SH-SY5Y (cell line): ENCODE measurements at regions not wholly inside any gene's neighbourhood (a gene's known extent, or its start where the extent isn't known, plus 50 kb on each side); places are given as distances from the start of the nearest gene placed in this dataset.

Experiments
- GATA2 ChIP-seq: IDR thresholded peaks from 2 replicates; pipeline ENCODE4 v1.6.1; 2011; ENCODE audit warnings: mild to moderate bottlenecking, low read depth, low read length
- GATA3 ChIP-seq: IDR thresholded peaks from 2 replicates; pipeline ENCODE4 v1.6.1; 2011; ENCODE audit warnings: low read depth, mild to moderate bottlenecking, low read length, moderate library complexity

- TF ChIP-seq GATA2 (no peak), GATA3 (no peak)
Observed at GRCh38 chr2:77867146-77867545, 345.0 kb upstream of the LRRTM4 start.
